Sigmoid colon (tissue), 6 donors: ENCODE measurements at regions not wholly inside any gene's neighbourhood (a gene's known extent, or its start where the extent isn't known, plus 50 kb on each side); places are given as distances from the start of the nearest gene placed in this dataset.

Experiments
- DNase-seq: peaks from one replicate; pipeline ENCODE4 v3.0.0-alpha.2; 2019
- H3K27ac ChIP-seq, 4 donors: fragments of 200-600 bp; sonication (generic); one replicate each; pipeline ENCODE4 v1.5.1; 2016 to 2019; ENCODE audit warnings: mild to moderate bottlenecking in 1 of 4
- H3K27me3 ChIP-seq, 3 donors: fragments of 200-600 bp; sonication (generic); one replicate each; pipeline ENCODE4 v1.5.1; 2019; ENCODE audit warnings: mild to moderate bottlenecking in 1 of 3
- H3K36me3 ChIP-seq, 4 donors: fragments of 200-600 bp; sonication (generic); one replicate each; pipeline ENCODE4 v1.5.1; 2016 to 2019
- H3K4me1 ChIP-seq, 4 donors: fragments of 200-600 bp; sonication (generic); one replicate each; pipeline ENCODE4 v1.5.1; 2017 to 2019
- H3K4me3 ChIP-seq, 4 donors: fragments of 200-600 bp; sonication (generic); one replicate each; pipeline ENCODE4 v1.5.1; 2017 to 2019; ENCODE audit warnings: mild to moderate bottlenecking in 2 of 4, moderate library complexity in 1 of 4
- H3K9me3 ChIP-seq, 4 donors: fragments of 200-600 bp in 3 of 4; sonication (generic) in 3 of 4; one replicate each; pipeline versions ENCODE4 v1.5.1 to v1.6.1; 2013 to 2019
- EP300 ChIP-seq, 4 donors: sonication (generic); formaldehyde crosslinking; IDR thresholded peaks; one replicate each; pipeline ENCODE4 v1.6.1; 2017; ENCODE audit warnings: antibody characterized with exemption in 4 of 4
- POLR2A ChIP-seq, 2 donors: fragments of 450-650 bp; IDR thresholded peaks; one replicate each; pipeline ENCODE4 v1.6.1; 2016; ENCODE audit warnings: antibody characterized with exemption in 2 of 2, mild to moderate bottlenecking in 2 of 2, moderate library complexity in 2 of 2
- POLR2AphosphoS5 ChIP-seq, 4 donors: sonication (generic); formaldehyde crosslinking; IDR thresholded peaks; one replicate each; pipeline ENCODE4 v1.6.1; 2017; ENCODE audit warnings: antibody characterized with exemption in 4 of 4
- whole genome bisulfite sequencing, 2 donors: extraction: QIAGEN DNeasy Blood & Tissue Kit; methylation state at CpG; one replicate each; pipeline ENCODE4 v1.1.7; 2013; 5-methylcytosine and 5-hydroxymethylcytosine counted together
- intact Hi-C: fragments of 100-400 bp; cut with DNase I; formaldehyde crosslinking; loops from one replicate; pipeline ENCODE4 v1.15.1; 2023
- TF ChIP-seq, protein P1 (sequence below), 4 experiments: fragments of 450-650 bp in 3 of 4; fragments of 200-600 bp in 1 of 4; IDR thresholded peaks; one replicate each; pipeline ENCODE4 v1.5.1; 2016 to 2019; ENCODE audit warnings: antibody characterized with exemption in 4 of 4, mild to moderate bottlenecking in 3 of 4, moderate library complexity in 2 of 4
- donor health status: healthy with polysubstance abuse.
- donor health status: healthy.

DNA sequence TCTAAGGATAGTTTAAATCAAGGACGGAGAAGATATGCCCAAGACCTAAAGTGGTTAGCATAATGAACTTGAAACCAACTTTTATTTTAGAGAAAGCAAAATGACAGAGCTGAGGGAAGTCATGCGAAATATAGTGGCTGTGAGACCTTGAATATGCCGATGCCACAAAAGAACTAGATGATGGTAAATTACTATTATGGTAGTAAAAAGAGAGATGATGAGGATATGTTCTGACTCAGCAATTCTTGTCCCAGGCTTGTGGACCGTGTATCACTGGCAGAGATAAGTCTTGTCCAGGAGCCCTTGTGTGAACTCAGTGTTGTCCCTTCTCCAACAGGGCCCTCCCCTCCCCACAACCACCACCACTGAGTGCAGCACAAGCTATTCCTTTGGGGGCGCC, 1605.6 kb upstream of the TENM3 start:
- TF ChIP-seq POLR2A (IDR thresholded peaks at IDR 0.05) (no peak), EP300 (IDR thresholded peaks at IDR 0.05) (no peak)
- H3K4me3 ChIP-seq, result no peak overlapping the region

DNA sequence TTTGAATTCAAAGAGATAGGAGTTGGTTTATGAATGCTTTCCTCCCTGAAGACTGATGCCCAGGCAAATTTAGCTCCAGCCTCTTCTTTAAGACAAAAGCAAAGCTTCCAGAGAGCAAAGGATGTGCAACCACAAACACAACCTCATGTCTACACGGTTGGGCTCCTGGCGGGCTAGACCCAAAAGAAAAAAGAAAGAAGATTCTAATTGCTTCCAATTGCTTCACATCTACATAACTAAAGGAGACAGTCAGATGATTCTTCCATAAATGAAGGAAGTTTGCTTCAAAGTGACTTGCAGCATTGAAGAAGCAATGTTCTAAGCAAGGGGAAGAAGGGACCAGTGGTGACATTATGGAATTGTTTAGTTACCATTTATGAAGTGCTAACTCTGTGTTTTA, 1603.0 kb upstream of the TENM3 start:
- TF ChIP-seq EP300 (IDR thresholded peaks at IDR 0.05) (no peak), POLR2AphosphoS5 (IDR thresholded peaks at IDR 0.05) (no peak), POLR2A (IDR thresholded peaks at IDR 0.05) (no peak)
- TF ChIP-seq, protein P1, sequence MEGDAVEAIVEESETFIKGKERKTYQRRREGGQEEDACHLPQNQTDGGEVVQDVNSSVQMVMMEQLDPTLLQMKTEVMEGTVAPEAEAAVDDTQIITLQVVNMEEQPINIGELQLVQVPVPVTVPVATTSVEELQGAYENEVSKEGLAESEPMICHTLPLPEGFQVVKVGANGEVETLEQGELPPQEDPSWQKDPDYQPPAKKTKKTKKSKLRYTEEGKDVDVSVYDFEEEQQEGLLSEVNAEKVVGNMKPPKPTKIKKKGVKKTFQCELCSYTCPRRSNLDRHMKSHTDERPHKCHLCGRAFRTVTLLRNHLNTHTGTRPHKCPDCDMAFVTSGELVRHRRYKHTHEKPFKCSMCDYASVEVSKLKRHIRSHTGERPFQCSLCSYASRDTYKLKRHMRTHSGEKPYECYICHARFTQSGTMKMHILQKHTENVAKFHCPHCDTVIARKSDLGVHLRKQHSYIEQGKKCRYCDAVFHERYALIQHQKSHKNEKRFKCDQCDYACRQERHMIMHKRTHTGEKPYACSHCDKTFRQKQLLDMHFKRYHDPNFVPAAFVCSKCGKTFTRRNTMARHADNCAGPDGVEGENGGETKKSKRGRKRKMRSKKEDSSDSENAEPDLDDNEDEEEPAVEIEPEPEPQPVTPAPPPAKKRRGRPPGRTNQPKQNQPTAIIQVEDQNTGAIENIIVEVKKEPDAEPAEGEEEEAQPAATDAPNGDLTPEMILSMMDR (IDR thresholded peaks at IDR 0.05), result no peak
- intact Hi-C loops, result no loop called here
- H3K27ac ChIP-seq, result no peak overlapping the region
- H3K9me3 ChIP-seq, result no peaks in the 10 kb centered on the region
- no peaks in the 10 kb centered on the region for H3K27me3 ChIP-seq
- no peaks in the 10 kb centered on the region for H3K4me1 ChIP-seq
- 52 to 64% methylated on average over 2 of the region's 2 CpGs for WGBS, 2 donors
- no peak for DNase-seq
- no peak overlapping the region for H3K4me3 ChIP-seq
- H3K36me3 ChIP-seq, result no peaks in the 10 kb centered on the region

More for the DNA sequence above, 1605.6 kb upstream of the TENM3 start:
- intact Hi-C loops, result no loop called here
- DNase-seq, result no peak
- Histone ChIP-seq H3K36me3 (no peaks in the 10 kb centered on the region), H3K9me3 (no peaks in the 10 kb centered on the region), H3K27me3 (no peaks in the 10 kb centered on the region), H3K27ac (no peak overlapping the region), H3K4me1 (no peaks in the 10 kb centered on the region)
- 79 to 82% methylated on average over 5 of the region's 5 CpGs for WGBS, 2 donors

DNA sequence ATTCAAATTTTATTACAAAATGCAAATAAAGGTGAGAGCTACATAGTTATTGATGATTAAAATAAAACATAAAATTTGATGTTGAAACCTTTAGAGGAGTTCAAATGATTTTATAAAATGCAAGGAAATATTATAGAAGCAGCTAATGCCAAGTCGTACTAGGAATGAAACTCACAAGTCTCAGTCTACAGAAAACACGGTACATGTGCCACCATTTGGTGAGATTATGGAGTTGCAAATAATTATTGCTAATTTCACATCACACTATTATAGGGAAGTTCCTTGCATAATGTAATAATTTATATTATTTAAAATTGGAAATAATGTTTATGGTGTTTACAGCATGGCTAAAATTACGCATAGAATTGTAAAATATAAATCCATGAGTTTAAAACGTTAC, 1601.7 kb upstream of the TENM3 start:
- DNase-seq, result no peak
- Histone ChIP-seq H3K9me3 (no peaks in the 10 kb centered on the region), H3K27ac (no peak overlapping the region), H3K4me1 (no peaks in the 10 kb centered on the region), H3K36me3 (no peaks in the 10 kb centered on the region), H3K4me3 (no peak overlapping the region), H3K27me3 (no peaks in the 10 kb centered on the region)
- no peak for TF ChIP-seq EP300 (IDR thresholded peaks at IDR 0.05)
- TF ChIP-seq, protein P1 (IDR thresholded peaks at IDR 0.05), result no peak
- TF ChIP-seq POLR2A (IDR thresholded peaks at IDR 0.05), result no peak
- TF ChIP-seq POLR2AphosphoS5 (IDR thresholded peaks at IDR 0.05), result no peak
- 52 to 71% methylated on average over 4 of the region's 4 CpGs for WGBS, 2 donors
- intact Hi-C loops, result no loop called here

DNA sequence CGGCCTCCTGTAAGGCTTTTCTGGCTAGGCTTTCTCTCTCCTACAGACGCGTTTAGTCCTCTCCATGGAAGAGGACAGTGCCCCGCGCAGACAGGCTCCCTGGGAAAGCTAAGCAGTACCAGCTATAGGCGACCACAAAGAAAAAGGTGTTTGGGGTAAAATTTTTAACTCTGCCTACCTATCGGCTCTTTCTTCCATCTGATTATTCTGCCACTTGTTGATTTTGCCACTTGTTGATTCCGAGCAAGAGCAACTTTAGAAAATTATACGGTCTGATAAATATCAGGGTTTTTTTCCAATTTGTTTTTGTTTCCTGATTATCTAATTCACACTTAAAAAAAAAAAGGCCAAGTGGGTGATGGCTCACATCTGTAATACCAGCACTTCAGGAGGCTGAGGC, 1600.5 kb upstream of the TENM3 start:
- intact Hi-C loops, result no loop called here
- no peaks in the 10 kb centered on the region for H3K9me3 ChIP-seq
- DNase-seq, result no peak
- H3K27ac ChIP-seq, result no peak overlapping the region
- H3K27me3 ChIP-seq, result no peaks in the 10 kb centered on the region
- H3K4me3 ChIP-seq, result no peak overlapping the region
- TF ChIP-seq POLR2AphosphoS5 (IDR thresholded peaks at IDR 0.05), result no peak
- TF ChIP-seq, protein P1 (IDR thresholded peaks at IDR 0.05), result no peak
- no peak for TF ChIP-seq EP300 (IDR thresholded peaks at IDR 0.05)
- no peak for TF ChIP-seq POLR2A (IDR thresholded peaks at IDR 0.05)
- 88 to 92% methylated on average over 9 of the region's 9 CpGs for WGBS, 2 donors
- H3K4me1 ChIP-seq, result no peaks in the 10 kb centered on the region
- H3K36me3 ChIP-seq, result no peaks in the 10 kb centered on the region

DNA sequence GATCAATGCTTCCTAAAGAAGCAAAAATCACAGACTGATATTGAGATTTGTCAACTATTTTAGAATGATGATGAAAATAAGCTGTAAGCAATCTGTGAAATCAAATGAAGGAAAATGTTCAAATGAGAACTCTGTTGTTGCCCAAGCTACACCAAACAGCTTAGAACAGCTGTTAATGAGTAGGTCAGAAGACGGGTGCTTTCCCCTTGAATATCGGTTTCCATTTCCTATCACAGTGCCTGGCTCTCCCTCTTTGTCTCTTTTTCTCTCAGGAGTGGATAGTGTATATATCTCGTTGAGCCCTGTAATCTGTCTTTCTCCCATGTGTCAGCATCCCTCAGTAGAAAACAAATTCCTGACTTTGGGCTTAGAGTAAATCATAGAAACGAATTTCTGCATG, 1592.9 kb upstream of the TENM3 start:
- TF ChIP-seq POLR2A (IDR thresholded peaks at IDR 0.05), result no peak
- TF ChIP-seq EP300 (IDR thresholded peaks at IDR 0.05), result no peak
- no peak for TF ChIP-seq POLR2AphosphoS5 (IDR thresholded peaks at IDR 0.05)
- TF ChIP-seq, protein P1 (IDR thresholded peaks at IDR 0.05), result no peak
- H3K4me1 ChIP-seq, result no peaks in the 10 kb centered on the region
- WGBS, 2 donors, result 45 to 59% methylated on average over 4 of the region's 4 CpGs
- no peaks in the 10 kb centered on the region for H3K9me3 ChIP-seq
- no peak for DNase-seq
- intact Hi-C loops, result no loop called here
- no peaks in the 10 kb centered on the region for H3K36me3 ChIP-seq
- H3K4me3 ChIP-seq, result no peak overlapping the region
- H3K27me3 ChIP-seq, result no peaks in the 10 kb centered on the region
- no peak overlapping the region for H3K27ac ChIP-seq
